ENCODE measurements at regions not wholly inside any gene's neighbourhood (a gene's known extent, or its start where the extent isn't known, plus 50 kb on each side); places are given as distances from the start of the nearest gene placed in this dataset.

- TF ChIP-seq EZH2phosphoT487 (IDR thresholded peaks at IDR 0.05; ENCODE audit: insufficient read depth, low read depth) (no peak), EZH2 (IDR thresholded peaks at IDR 0.05; ENCODE audit: insufficient read depth, poor library complexity, severe bottlenecking) (no peak)
These were observed 53.2 kb upstream of the FTH1 start for GRCh38 chr11:62020661-62021060.
